CD4-positive, alpha-beta T cell treated with Interleukin-17A for 4 hours (primary cell): ENCODE measurements at regions not wholly inside any gene's neighbourhood (a gene's known extent, or its start where the extent isn't known, plus 50 kb on each side); places are given as distances from the start of the nearest gene placed in this dataset.

Experiments used
- DNase-seq: peaks from one replicate; pipeline ENCODE4 v3.0.0-alpha.2; 2020; ENCODE audit warnings: mixed read lengths

DNA sequence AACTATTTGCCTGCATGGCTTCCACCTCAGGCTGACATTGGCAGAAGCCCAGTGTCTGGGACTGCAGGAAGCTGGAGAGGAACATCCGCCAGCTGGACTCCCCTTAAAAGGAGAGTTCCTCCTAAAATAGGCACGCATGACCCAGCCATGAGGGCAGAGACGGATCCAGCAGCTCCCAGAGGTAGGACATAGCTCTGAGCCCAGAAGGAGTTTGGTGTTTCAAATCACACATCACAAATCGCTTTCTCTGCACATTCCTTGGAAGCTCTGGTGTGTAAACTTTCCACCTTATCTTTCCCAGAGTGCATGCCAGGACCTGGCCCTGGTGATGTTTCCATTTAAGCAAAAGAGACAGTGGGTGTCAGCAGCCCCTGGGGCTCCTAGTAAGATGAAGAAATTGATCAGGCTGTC, 231.1 kb upstream of the CDH5 start:
- no peak for DNase-seq

DNA sequence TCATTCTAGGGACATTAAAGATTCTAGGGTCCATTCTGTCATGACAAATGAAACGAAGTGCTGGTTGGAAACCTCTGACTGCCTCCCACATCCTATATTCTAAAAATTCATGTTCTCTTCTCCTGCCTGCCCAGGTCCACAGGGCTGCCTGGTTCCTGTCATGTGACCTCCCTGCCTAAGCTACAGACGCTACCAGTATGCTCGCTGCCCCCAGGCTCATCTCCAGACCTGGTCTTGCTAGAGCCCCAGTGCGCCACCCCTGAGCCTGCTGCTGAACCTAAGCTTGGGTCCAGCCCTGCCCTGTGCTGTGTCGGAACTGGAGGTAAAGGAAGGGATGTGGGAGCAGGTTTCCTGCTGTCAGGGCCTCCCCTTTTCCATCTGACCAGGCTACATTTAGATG, 231.6 kb upstream of the CDH5 start:
- DNase-seq, result no peak

DNA sequence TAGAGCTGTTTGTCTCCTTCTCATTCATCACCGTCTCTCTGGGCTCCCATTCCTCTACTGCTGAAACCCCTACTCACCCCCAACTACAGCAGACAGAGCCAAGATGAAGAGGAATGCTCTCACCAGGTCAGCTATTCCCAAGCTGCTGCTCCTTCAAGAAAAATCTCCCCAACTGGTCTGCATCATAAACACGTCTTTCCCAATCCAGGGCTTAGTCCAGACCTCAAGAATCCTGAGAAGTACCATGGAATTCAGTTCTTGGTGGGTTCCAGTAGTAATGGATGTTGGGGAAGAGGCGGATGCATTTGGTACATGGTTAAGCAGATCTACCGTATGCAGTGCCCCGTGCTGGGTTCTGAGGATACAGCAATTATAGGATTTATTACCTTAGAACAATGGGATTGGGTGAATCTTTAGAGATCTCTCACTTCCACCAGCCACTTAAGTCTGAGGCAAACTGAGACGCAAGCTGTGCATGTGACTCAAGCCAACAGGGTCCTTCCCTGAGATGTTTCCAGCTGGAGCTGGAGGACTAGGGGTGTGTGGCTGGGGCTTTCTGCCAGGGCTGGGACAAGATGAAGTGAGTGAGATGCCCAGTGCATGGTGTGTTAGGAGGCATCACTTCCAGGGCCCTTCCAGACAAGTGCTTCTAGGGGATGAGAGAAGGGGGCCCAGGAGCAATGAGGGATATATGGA, 232.7 kb upstream of the CDH5 start:
- no peak for DNase-seq

- DNase-seq, result no peak
Observed at GRCh38 chr16:66131895-66132294, 234.6 kb upstream of the CDH5 start.

GRCh38 chr16:66131156-66131807, 235.2 kb upstream of the CDH5 start:
- no peak for DNase-seq

DNA sequence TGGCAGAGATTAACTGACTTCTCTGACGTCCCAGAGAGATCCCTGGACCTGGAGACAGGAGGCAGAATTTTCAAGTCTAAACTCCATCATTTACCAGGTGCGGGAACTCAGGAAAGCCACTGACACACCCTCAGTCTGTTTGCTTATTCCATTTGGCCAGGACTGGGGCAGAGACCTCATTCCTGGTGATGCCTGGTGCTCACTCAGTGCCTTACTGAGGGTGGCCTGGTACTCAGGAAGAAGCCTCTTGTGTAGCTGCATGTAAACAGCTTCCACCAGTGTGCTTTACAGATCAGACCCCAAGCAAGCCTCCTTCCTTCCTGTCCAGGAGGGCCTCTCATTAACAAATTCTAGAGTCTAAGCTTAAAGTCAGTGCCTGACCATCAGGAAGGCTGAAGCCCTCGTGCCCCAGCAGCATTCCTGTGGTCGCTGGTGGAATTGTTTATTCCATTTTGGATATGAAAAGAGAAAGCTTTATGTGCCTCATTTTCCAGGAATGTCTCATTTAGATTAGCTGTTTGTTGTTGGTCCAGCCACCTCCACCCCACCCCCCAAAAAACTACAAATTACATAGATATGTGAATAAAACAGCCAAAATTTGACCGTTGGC, 236.1 kb upstream of the CDH5 start:
- no peak for DNase-seq

GRCh38 chr16:66129196-66129595, 237.3 kb upstream of the CDH5 start:
- no peak for DNase-seq

DNA sequence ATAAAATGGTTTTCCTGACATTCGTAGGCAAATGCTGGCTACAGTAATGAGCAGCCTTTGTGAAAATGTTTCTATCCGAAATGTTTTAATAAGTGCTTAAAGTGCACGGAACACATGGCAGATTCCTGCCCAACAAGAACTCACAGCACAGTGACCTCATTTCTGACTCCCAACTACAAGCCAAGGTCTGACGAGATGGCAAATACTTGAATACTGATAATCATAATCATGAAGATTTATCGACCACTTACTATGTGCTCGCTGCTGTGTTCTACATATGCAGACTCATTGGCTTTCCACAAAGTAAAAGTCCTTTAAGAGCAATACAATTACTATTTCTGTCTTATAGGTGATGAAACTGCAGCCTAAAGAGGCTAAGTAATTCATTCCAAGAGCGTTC, 238.1 kb upstream of the CDH5 start:
- no peak for DNase-seq

DNA sequence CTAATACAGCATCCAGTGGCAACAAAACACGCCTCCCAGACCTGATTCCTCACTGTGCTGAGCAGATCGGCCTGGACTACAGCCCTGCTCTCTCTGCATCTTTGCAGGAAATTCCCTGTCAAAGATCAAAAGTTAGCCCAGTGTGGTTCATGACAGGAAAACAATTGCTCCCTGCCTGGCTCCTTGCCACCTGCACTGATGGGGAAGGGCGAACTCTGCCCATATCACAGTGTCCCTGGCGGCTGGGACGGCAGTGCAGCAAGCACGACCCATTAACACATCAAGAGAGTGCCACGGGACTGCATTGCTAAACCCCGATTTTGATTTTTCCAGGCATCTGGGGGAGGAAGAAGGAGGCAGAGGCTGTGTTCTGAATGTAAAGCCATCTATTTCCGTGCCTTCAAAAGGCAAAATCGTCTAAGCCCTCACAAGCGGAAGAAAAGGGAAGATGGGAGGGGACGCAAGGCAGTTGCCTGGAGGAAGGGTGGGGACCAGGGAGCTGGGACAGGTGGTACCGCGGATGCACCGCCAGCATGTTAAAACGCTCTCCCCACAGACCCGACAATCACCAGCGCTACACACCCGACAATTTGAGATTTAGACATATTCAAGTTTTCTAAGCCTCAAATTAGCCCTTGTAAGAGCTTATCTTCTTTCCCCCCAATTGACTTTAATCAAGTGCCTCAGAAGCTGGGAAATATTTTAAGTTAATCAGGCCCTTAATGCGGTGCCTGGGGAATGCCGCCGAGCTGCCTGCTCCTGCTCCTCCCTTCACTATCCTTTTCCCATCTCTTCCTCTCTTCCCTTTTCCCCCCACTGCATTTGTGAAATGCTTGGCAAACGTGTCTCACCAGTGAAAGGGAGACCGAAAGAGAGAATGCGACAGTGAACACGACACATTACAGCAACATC, 238.8 kb upstream of the CDH5 start:
- no peak for DNase-seq

DNA sequence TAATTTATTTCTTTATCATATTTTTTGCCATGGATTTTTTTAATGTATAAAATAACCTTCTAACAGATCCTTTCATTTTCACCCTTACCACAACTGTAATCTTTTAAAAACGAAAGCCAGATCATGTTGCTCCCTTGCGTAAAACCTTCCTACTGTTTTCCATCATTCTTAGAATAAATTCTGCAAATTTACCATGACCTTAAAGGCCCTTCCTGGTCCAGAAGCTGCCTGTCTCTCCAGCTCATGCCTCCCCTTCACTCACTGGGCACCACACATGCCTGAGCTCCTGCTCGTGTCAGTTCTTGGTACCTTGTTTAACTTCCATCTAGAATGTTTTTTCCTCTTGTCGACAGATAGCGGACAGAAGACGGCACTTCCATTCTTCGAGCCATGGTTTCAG, 245.0 kb upstream of the CDH5 start:
- no peak for DNase-seq

- no peak for DNase-seq
Observed at GRCh38 chr16:66120656-66121055, 245.8 kb upstream of the CDH5 start.

DNA sequence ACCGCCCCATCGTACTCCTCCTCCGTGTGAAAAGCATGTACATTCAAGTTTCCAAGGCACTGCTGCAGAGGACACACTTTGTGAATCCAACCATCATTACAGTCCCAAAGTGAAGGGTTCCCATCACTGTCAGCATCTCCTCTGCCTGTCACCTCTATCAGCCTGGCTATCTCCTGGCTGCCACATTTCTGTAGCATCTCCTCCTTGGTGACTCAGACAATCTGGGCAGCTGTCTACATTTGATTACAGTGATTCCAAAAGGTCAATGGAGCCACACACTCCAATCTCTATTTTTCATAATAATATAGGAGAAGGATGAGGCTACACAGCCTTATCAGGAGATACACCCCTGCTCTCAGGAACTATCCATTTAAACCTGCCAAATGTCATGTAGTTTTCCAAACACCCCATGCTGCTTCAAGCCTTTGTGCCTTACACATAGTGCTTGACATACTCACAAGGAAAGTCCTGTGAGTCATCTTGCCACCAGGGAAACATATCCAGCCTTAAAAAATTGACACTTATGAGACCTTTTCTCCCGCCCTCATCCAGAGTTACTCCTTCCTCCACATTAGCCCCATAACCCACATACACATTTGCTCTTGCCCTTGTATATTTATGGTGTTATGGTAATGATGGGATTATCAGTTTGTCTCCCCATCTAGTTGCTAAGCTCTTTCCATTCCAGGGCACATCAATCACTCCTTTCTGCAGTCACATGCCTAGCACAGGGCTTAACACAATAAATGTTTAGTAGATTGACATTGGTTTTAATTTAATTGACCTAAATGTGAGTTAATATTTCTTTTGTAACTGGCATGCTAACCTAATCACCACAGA, 250.1 kb upstream of the CDH5 start:
- no peak for DNase-seq

GRCh38 chr16:66115373-66115772, 251.1 kb upstream of the CDH5 start:
- no peak for DNase-seq

GRCh38 chr16:66113223-66113622, 253.3 kb upstream of the CDH5 start:
- DNase-seq, result no peak

GRCh38 chr16:66109677-66110076, 256.8 kb upstream of the CDH5 start:
- DNase-seq, result no peak

- DNase-seq, result no peak
Observed at GRCh38 chr16:66107661-66108060, 258.8 kb upstream of the CDH5 start.

DNA sequence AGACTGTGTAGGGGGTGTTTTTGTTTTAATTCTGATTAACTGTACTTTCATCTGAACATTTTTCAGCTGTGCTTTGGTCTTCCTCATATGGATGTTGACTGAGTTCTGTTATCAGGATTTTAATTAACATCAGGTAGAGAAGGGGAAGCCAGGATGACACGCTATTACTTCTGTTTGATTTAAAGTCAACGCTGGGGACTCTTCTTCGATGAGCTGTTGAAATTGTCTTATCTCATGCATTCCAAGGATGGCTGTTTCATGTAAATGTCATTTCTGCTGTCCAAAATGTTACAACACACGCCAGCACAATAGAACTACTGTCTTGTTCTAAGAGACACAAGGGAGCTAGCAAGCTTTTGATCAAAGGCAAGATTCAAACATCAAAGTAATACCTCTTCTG, 263.3 kb upstream of the CDH5 start:
- DNase-seq, result no peak

- no peak for DNase-seq
Observed at GRCh38 chr16:66099306-66099705, 267.2 kb upstream of the CDH5 start.

DNA sequence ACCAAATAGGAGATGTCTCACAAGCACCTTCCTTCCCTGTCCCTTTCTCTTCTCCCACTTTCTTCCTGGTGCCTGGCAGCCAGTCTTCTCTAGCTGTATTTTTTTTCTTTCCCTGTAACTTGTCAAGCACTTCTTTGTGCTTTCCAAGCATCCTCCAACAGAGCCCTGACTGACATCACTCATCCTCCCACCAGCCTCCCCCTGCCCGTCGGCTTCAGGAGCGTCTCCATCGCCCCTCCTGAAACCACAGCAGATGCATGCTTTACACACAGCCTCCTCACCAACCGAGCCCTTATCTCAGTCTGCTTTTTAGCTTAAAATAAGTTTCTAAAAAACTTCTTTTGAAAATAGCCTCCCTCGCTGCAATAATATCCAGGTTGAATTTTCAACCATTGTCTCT, 268.7 kb upstream of the CDH5 start:
- DNase-seq, result no peak

DNA sequence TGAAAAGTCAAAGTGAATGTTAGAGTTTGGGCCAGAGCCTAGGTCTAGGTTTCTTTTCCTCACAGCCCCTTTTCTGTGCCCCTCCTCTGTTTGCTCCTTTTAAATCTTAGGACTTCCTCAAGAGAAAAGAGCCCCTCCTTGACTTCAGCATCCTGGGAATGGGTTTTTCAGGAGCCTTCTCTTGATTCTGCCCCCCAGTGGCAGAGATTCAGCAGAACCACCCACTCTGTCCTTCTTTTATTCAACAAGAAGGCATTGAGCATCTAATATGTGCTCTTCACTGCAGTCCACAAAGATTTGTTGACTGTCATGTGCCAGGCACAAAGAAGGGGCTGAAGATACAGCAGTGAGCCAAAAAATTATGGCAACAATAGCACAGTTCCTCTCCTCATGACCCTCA, 270.8 kb upstream of the CDH5 start:
- no peak for DNase-seq

GRCh38 chr16:66093191-66093590, 273.3 kb upstream of the CDH5 start:
- no peak for DNase-seq

DNA sequence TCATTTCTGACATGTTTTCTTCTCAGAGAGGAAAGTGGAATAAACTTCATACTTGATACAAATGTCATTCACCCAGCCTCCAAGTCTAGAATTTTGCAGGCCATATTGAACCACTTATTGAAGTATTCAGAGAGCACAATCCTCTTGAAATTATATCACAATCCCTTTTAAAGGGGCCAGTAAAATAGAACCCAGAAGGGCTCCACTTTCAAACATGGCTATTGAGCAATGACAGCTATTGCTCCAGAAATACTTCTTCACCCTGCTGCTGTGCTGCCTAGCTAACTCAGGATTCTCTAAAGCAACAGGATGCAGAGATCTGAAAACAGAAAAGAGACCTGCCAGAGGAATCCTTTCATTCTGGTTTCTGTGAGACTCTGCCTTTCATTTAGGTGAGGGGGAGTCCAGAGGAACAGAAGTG, 275.0 kb upstream of the CDH5 start:
- DNase-seq, result no peak
